K562 (cell line): ENCODE measurements at regions not wholly inside any gene's neighbourhood (a gene's known extent, or its start where the extent isn't known, plus 50 kb on each side); places are given as distances from the start of the nearest gene placed in this dataset. TPM values are rescaled to one million over a fixed set of nuclear protein-coding genes. Genes with fewer than 3 reads are reported as not detected.

Experiments used
- small RNA-seq: library from RNA; depleted of rRNA; stranded (forward); fragments of <200 nt; gene quantifications from one replicate; pipeline ENCODE3, GENCODE V24; 2014

Small RNA genes lying in the stretch of these regions (small RNA-seq; reads per million reads assigned to genes)
- not detected for gene AC008134.1
